NCI-H345 (cell line): ENCODE measurements at regions not wholly inside any gene's neighbourhood (a gene's known extent, or its start where the extent isn't known, plus 50 kb on each side); places are given as distances from the start of the nearest gene placed in this dataset.
"Not testable (repeated sequence)": the region's sequence is repeated elsewhere in the genome, so short reads cannot be mapped to it uniquely, and the experiment has no call there.

Experiments used
- DNase-seq: peaks from one replicate; lab custom pipeline; 2025; lab: John Stamatoyannopoulos, UW

DNA sequence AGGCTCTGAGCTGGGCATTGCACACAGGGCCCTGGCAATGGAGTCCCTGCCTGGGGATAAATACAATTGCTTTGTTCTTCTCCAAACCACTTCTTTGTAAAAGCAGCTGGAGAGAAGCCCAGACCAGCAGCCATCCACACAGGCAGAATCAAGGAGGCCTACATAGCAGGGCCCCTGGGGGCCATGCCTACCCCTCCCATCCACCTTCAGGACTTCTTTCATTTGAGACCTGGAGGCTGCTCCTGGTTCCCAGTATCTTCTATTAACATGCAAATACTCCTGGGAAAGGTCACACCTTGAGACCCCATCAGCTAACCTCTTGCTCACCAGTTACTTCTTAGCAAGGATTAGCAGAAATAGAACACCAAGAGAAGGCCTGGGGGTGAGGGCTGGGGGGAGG is 511.1 kb downstream of the SOX6 start:
- DNase-seq = peak; percentile 70

DNA sequence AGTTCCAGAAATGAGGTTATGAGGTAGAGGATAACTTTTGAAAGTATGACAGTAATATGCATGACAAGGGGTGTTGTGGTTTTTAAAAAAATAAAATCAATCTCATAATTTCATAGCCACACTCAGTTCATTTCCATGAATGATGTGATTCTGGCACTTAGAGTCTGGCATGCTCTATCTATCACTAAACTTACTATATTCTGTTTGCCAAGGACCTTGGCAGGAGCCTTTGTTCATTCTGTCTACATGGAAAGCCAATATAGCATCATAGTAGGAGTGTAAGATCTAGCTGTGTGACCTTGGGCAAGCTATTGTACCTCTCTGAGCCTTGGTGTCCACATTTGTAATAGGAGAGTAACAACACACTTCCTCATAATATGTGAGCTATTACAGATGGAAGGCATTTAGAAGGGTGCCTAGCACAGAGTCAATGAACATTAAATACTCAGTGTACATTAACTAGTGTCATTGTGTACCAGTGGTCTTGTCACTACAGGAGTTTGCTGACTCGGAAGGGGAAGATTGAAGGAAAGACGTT is 507.6 kb downstream of the SOX6 start:
- DNase-seq = no peak

DNA sequence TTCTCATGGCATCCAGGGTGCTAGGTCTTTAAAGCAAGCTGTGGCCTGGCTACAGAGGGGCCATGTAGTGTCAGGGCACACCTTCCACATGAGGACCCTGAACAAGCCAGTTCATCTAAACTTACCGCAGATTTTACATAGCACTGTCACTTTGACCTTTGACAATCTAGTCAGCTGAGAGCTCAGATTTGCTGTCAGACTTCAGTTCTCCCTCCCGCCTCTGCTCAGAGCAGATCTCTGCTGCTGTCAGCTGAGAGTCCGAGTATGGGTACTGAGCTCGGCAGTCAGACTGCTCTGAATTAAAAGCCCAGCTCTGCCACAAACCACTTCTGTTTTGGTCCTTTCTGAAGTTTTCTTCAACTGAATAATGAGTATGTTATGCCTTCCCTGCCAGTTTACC is 507.1 kb downstream of the SOX6 start:
- no peak for DNase-seq

DNA sequence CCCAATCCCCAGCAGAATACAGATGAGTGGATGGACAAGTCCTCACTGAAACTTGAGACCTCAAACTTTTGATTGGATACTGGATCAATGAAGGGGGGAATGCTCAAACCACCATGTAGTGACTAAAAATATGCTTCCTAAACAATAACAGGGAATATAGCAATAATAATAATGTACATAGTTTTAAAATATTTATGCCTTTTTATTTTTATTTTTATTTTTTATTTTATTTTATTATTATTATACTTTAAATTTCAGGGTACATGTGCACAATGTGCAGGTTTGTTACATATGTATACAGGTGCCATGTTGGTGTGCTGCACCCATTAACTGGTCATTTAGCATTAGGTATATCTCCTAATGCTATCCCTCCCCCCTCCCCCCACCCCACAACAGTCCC is 506.0 kb downstream of the SOX6 start:
- not testable (repeated sequence) for DNase-seq

DNA sequence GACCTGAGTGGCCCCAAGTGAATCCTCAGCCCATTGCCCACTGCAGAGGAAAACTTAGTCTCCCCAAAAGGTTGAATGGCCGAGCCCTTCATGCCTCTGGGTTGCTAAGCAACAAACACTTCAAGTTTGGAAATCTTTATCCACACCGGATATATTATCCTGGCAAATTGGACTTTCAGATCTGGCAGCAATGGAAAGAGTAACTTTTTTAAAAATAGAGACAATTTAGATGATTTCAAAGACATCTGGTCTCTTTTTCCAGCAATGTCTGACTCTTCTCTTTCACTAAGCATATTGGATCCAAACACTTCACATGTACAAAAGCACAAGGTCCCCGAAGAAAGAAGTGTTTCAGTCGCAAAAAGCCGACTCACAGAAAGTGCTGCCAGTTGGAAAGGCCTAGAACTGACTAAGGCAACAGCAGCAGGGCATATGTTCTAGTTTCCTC is 505.3 kb downstream of the SOX6 start:
- DNase-seq = no peak

DNA sequence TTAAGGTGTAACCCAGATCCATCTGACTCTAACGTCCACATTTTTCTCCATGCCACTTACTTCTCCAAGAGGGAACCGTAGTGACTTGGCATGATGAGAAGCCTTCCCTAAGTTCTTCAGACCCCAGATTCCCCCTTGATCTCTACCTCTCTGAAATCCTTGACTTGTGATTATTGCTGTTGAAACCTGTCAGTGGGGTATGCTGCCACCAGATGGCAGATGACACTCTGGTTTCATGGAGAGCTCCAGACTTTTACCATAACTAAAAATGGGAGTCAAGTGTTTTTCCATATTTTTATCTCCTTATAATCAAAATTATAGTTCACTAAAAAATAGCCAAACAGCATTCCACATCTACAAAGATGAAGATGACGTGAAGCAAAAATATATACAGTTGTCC is 504.2 kb downstream of the SOX6 start:
- DNase-seq = peak; percentile 27

DNA sequence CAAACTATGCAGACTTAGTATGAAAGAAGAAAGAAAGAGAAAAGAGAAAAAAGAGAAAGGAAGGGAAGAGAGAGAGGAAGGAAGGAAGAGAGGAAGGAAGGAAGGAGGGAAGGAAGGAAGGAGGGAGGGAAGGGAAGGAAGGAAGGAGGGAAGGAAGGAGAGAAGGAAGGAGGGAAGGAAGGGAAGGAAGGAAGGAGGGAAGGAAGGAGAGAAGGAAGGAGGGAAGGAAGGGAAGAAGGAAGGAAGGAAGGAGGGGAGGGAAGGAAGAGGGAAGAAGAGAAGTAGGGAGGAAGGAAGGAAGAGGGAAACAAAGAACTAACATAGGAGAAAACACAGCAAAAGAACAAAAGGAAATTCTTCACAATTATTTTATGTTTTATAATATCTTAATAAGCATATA is 502.1 kb downstream of the SOX6 start:
- no peak for DNase-seq

DNA sequence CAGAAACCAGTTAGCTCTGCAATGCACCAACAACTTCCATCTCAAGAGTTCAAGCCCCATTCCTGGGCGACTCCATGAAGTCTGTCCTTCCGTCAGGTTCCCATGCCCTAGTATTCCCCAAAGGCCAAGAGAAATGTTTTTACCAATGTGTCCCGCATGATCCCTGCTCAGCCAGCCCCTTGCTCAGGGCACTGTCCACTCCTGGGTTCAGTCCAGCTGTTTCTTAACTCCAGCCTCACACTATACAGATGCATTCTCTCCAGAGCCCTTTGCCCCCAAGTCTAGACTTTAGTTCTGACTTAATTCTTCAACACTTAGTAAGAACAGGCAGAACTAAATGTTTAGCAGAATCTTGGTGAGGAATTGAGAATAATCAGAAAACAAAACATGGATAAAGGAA is 497.5 kb downstream of the SOX6 start:
- no peak for DNase-seq

DNA sequence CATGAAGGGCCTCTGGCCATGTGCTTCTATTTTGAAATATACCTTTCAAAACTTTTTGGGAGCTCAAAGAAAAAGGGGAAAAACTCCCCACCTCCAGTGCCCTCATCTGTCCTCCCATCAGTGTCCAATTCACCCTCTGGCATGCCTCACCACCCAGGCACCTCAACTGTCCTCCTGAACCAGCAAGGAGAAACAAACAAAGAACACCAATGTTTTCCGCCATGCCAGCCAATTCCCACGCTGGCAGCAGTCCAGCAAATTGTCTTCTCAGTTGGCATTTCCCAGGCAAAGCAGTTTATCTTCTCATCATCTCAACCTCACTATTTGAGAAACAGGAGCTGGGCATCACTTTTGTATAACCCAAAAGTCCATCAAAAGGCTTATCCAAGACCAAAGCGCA is 496.9 kb downstream of the SOX6 start:
- peak; percentile 21 for DNase-seq

DNA sequence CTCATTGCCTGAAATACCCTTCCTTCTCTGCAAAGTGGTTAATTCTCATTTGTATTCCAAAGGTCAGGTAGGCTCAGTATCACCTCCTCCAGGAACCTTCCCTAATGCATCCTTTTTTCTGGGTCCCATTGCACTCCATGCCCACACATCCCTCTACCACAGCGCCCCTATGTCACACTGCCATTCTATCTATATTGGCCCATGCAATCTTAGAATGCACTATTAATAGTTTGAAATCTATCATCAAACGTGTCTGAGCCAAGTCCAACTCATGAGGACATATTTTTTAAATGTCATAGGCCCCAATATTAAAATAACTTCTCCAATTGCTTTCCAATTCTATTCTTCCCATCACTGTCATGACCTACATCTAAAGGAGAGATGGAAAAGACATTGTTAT is 495.1 kb downstream of the SOX6 start:
- no peak for DNase-seq

DNA sequence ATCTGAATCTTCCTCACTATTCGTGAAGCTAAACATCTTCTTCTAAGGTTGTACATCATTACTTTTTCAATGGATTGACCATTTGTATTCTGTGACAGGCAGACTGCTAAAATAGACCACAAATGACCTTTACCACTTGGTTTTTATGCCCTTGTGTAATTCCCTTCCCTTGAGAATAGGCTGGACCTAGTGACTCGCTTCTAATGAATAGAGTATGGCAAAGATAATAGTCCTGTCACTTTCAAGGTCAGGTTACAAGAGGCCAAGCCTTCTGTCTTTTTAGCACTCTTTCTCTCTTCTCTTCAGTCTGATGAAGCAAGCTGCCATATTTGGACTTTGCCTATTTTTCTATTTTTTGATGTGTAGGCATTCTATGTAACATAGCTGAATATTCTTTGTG is 492.9 kb downstream of the SOX6 start:
- no peak for DNase-seq

DNA sequence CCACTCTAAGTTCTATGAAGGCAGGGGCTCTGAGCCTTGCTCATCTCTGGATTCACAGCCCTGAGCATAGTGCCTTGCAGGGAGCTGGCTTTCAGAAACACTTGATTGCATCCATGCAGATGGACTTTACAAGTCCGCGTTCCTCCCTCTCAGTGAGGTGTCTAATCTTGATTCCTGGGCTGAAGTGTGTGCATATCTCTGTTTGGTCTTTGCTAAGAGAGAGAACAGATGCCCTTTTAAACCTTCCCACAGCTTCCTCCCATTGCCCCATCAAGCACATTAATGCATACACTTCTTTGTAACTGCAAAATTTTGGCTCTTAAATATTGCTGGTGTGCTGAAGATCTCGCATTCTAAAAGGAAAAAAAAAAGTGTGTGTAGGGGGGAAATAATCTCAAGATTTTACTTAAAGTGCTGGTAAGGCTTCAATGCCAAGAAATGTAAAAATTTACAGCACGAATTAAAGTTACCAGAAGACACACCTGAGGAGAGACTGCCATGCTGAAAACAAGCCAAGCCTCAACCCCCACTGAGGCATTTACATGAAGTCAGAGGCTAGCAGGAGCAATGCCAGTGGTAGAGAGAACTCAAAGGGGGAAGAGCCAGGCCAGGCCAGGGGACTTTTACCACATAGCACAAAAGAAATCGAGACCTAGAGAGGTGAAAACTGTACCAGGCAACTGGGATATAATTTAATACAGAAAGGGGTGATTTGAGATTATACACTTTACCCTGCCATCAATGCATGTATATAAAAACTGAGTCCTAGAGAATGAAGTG is 492.1 kb downstream of the SOX6 start:
- DNase-seq = no peak

DNA sequence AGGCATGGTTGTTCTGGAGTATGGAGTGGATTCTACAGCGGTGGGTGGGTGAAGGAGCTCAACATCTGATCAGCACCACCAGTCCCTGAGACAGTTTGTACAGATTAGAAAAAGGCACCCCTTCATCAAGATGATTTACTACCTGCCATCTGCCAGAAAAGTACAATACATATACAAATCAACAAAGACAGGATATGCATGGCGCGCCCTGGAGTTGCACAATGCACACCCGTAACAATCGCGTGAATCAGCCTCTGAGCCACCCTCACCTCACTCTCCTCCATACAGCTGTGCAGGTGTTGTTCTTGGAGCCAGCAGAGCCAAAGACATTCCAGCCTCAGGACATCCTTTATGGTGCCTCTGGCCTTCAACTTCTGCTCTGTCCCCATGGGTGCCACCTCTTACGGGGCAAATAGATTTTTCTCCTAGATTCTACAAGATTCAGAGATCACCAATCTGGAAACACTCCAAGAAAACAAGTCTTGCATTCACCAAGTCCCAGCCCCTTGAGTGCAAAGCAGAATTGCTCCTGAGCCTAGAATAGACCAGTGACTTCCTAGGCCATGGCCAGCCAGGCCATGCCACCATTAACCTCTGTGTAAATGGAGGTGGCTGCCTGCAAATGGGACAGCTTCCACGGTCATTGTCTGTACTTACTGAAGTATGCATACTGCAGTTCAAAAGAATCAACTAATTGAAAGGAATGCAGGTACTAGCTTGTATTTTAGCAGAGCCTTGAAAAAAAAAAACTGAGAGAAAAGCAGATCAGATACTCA is 490.9 kb downstream of the SOX6 start:
- DNase-seq = no peak

DNA sequence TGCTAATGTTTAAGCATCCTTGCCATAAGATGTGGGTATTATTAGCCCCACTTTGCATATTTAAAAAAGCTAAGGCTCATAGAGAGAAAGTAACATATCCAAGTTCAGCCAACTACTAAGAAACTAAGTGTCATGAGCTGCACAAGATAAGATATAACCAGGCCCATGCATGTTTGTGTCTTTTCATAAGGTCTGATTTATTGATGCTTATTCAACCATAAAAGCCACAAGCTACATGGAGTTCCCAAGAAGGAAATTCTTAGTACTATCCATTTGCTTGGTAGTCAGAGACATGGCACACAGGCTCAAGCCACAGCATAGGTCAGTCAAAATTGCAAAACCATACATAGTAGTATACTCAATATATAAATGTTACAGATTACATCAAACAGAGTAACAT is 488.5 kb downstream of the SOX6 start:
- DNase-seq = no peak

DNA sequence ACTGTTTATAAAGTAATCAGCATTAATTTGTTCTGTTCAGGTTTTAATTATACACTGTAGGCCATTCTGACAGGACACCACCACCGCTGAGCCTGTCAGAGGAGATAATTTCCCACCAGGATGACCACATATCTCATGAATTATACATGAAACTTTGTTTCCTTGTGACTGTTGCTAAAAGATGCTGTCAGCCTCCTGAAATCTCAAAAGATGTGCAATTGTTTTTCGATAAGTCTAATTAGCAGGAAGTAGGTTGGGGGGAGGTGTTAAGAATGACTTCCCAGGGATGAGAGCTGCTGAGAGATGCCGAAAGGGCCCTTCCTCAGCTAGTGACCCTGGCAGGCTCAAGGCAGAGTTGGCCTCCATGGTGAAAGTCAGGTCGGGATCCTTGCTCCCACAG is 485.4 kb downstream of the SOX6 start:
- no peak for DNase-seq

DNA sequence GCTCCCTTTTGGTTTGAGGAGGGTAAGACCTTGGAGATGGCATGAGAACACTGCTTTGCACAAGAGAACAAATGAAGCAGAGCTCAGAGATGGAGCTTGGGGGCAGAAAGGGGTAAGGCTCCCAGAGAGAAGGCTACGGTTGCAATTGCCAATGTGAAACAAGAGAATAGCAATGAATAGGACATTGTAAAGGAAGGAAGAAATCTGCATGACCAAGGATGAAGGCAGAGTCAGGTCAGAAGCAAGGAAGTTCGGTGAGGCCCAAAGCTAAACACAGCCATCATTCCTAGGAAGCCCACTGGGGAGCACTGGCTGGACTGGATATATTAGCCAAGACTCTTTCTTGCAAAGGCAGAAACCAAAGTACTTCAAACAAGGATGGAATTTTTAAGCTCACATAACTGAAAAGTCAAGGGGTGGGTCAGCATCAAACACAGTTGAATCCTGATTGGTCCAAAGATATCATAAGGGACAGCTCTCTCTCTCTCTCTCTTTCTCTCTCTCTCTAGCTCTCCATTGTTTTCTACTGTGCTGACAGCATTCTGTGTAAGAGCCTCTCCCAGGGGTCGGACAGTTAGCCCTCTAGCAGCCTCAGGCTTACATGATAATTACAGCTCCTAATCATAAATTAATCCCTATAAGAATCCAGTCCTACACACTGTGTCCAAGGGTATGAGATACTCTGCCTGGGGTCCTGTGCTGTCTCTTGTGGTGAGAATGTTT is 484.3 kb downstream of the SOX6 start:
- no peak for DNase-seq

DNA sequence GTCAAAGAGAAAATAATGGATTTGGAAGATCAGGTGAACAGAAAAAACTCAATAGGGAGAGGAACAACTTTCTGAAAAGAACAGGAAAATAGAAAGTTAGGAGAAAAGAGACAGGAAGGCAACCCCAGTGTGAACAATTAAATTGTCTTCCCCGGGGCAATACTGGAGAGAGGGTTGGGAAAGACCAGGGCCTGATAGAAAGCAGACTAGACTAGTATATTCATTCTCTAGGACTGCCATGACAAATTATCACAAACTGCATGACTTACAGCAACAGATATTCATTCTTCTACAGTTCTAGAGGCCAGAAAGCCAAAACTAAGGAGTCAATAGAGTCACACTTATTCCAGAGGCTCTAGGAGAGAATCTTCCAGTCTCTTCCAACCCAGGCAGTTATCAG is 482.8 kb downstream of the SOX6 start:
- no peak for DNase-seq

DNA sequence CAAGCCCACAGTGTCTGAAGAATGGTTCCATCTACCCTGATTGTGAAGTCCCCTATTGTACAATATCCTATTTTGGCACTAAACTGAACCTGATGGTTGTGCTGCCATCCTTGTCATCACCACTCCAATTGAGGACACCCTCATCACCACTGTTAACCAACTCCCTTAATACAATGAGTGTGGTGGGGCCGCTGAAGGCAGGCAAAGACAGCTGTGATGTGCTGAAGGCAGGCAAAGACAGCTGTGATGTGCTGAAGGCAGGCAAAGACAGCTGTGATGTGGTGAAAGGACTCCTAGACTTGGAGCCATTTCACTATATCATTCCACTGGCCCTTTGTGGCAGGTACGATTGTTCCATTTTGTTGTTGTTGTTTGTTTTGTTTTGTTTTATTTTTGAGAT is 481.6 kb downstream of the SOX6 start:
- no peak for DNase-seq

DNA sequence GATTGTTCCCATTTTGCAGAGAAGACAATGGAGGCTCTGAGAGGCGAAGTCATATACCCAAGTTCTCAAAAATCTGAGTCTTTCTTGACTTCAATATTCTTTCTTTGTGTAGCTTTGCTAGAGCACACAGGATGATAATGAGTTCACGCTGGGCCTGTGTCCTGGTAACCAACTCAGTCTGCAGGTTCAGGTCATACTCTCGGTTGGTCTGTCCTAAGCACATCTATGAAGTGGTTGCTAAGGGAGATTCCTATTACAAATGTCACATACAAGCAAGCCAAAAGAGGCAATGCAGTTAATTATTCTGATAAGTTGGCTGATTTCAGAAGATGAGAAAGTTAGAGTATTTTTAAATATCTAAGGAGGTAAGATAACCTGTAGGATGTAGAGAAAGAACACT is 481.0 kb downstream of the SOX6 start:
- DNase-seq = no peak

DNA sequence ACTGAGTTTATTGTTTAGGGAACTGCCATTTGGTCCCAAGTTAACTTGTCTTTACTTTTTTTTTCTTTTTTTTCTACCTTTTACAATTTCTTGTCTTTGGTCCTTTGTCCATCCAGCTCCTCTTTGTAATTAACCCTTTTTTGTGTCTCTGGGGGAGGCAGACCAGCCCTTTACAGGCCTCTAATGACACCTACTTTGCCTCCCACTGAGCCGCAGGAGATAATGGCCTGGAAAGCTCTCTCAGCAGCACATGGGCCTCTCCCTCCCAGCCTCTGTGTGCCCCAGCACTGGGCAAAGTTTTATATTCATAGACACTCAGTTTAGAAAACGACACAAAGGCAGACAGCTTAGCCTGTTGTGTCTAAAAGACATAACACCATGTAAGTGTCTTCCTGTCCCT is 480.4 kb downstream of the SOX6 start:
- DNase-seq = no peak

DNA sequence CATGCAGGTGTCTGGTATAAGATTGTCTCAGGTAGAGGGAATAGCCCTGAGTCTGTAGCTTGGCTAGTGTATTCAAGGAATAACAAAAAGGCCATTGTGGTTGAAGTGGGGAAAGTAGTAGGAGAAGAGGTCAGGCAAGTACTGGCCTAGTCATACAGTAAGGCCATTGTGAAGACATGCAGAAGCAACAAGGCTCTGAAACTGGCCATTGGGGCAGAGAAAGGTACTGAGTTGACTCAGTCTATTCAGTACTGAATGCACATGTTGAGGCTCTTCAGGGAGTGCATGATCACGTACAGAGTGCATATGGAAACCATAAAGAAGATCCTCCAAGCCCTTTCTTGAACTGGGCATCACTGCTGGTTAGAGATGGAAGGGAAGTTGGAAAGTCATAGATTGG is 477.6 kb downstream of the SOX6 start:
- DNase-seq = no peak

DNA sequence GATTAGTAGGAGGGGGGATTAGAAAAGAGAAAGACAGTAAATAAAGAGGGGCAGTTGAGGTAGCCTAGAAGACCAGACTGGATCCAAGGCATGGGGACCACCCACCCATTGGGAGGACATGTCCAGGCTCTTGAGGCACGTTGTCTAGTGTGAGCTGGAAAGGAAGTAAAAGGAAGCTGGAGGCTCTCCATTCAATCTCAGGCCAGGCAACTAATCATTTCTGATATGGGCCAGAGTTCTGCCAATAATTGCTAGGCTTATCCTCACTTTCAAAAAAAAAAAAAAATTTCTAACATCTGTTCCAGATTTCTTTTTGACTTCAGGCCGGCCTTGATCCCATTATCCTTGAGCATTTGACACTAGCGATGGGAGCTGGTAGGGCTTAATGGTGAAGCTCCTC is 476.1 kb downstream of the SOX6 start:
- DNase-seq = no peak
